Endothelial cell of umbilical vein (primary cell): ENCODE measurements at regions not wholly inside any gene's neighbourhood (a gene's known extent, or its start where the extent isn't known, plus 50 kb on each side); places are given as distances from the start of the nearest gene placed in this dataset.
"Not testable (repeated sequence)": the region's sequence is repeated elsewhere in the genome, so short reads cannot be mapped to it uniquely, and the experiment has no call there.

Source experiments
- BruUV-seq: library from RNA; stranded (reverse); fragments of 400-500 nt; replicated peaks from 2 replicates; lab custom pipeline; 2021; lab: Mats Ljungman, UMichigan
- CTCF ChIA-PET: fragments of 300-600, 350-600 bp; sonication (Branson Sonifier 250); formaldehyde crosslinking; loops from one replicate; lab custom pipeline; 2021; ENCODE audit warnings: antibody characterized with exemption, inconsistent platforms; lab: Charles Lee
- POLR2A ChIA-PET: fragments of 300-600, 350-600 bp; sonication (Branson Sonifier 250); formaldehyde crosslinking; loops from one replicate; lab custom pipeline; 2021; ENCODE audit warnings: antibody characterized with exemption, inconsistent platforms; lab: Charles Lee
- DNase-seq: peaks from one replicate; pipeline ENCODE4 v3.0.0-alpha.2; 2011; ENCODE audit warnings: low read depth, low spot score
- FAIRE-seq: peaks from 2 replicates; lab custom pipeline; 2011; peaks lifted over from hg19 to GRCh38; lab: Jason Lieb, UNC
- H2AFZ ChIP-seq: 2 replicates; pipeline ENCODE4 v1.6.0; 2012; ENCODE audit warnings: low read depth, low read length, control low read depth, inconsistent platforms
- H3K27ac ChIP-seq: 2 replicates; pipeline ENCODE4 v1.5.1; 2011; ENCODE audit warnings: low read depth, mild to moderate bottlenecking, control low read depth, low read length, moderate library complexity; ENCODE audit not compliant: insufficient read depth
- H3K27me3 ChIP-seq, 2 experiments: 2 replicates each; pipeline versions ENCODE4 v1.6.0 to v1.6.1; 2011; ENCODE audit warnings: low read length in 2 of 2, mixed read lengths in 1 of 2; ENCODE audit not compliant: control insufficient read depth in 2 of 2, insufficient read depth in 2 of 2
- H3K36me3 ChIP-seq, 2 experiments: 2 replicates in 1 of 2; 3 replicates in 1 of 2; pipeline ENCODE4 v1.5.1; 2011; ENCODE audit warnings: low read length in 2 of 2, mild to moderate bottlenecking in 1 of 2, moderate library complexity in 1 of 2; ENCODE audit not compliant: control insufficient read depth in 2 of 2, insufficient read depth in 2 of 2; ENCODE audit errors: extremely low read depth in 1 of 2
- H3K4me1 ChIP-seq: 3 replicates; pipeline ENCODE4 v1.5.1; 2011; ENCODE audit warnings: mild to moderate bottlenecking, low read length; ENCODE audit not compliant: control insufficient read depth, insufficient read depth; ENCODE audit errors: extremely low read depth
- H3K4me2 ChIP-seq: 2 replicates; pipeline ENCODE4 v1.6.1; 2011; ENCODE audit warnings: low read length, control low read depth, mixed read lengths; ENCODE audit not compliant: insufficient read depth
- H3K4me3 ChIP-seq, 3 experiments: fragments of 200-600 bp in 1 of 3; sonication (generic), shearing (Covaris generic) in 1 of 3; replicated peaks in 1 of 3; 2 replicates each; pipeline ENCODE4 v1.5.1; 2011 to 2016; ENCODE audit warnings: control low read depth in 3 of 3, low read length in 3 of 3, mild to moderate bottlenecking in 2 of 3, inconsistent platforms in 1 of 3, low read depth in 1 of 3, moderate library complexity in 1 of 3; ENCODE audit not compliant: insufficient read depth in 1 of 3
- H3K79me2 ChIP-seq: 2 replicates; pipeline ENCODE4 v1.6.0; 2012; ENCODE audit warnings: low read length, inconsistent platforms; ENCODE audit not compliant: control insufficient read depth, insufficient read depth
- H3K9ac ChIP-seq: replicated peaks from 2 replicates; pipeline ENCODE3; 2011; ENCODE audit warnings: low read length, control low read depth; ENCODE audit not compliant: insufficient read depth; ENCODE audit errors: extremely low read depth
- H3K9me1 ChIP-seq: replicated peaks from 3 replicates; pipeline ENCODE4 v1.6.0; 2011; ENCODE audit warnings: mild to moderate bottlenecking, low read length; ENCODE audit not compliant: control insufficient read depth, insufficient read depth; ENCODE audit errors: extremely low read depth
- H3K9me3 ChIP-seq: replicated peaks from 2 replicates; pipeline ENCODE4 v1.5.1; 2012; ENCODE audit warnings: low read length, inconsistent platforms; ENCODE audit not compliant: control insufficient read depth, insufficient read depth
- H4K20me1 ChIP-seq: replicated peaks from 2 replicates; pipeline ENCODE3; 2011; ENCODE audit warnings: mild to moderate bottlenecking, low read length; ENCODE audit not compliant: control insufficient read depth, insufficient read depth; ENCODE audit errors: extremely low read depth
- EZH2 ChIP-seq: IDR thresholded peaks from 2 replicates; pipeline ENCODE4 v1.6.1; 2012; ENCODE audit warnings: borderline replicate concordance, low read depth, mild to moderate bottlenecking, moderate library complexity, low read length, inconsistent platforms; ENCODE audit not compliant: severe bottlenecking
- FOS ChIP-seq: IDR thresholded peaks from 2 replicates; pipeline ENCODE4 v1.6.1; 2011; ENCODE audit warnings: mild to moderate bottlenecking, low read length, moderate library complexity, borderline replicate concordance; ENCODE audit not compliant: insufficient read depth
- GATA2 ChIP-seq: IDR thresholded peaks from 2 replicates; pipeline ENCODE4 v1.7.0; 2011; ENCODE audit warnings: low read depth, mild to moderate bottlenecking, moderate library complexity, mixed read lengths, low read length; ENCODE audit not compliant: insufficient read length, insufficient read depth
- JUN ChIP-seq: IDR thresholded peaks from 2 replicates; pipeline ENCODE4 v1.6.1; 2011; ENCODE audit warnings: borderline replicate concordance, low read depth; ENCODE audit not compliant: insufficient read length, insufficient read depth
- MYC ChIP-seq: IDR thresholded peaks from one replicate; pipeline ENCODE4 v1.6.1; 2011; ENCODE audit warnings: mild to moderate bottlenecking, low read depth, low read length
- POLR2A ChIP-seq: IDR thresholded peaks from 2 replicates; pipeline ENCODE4 v1.6.1; 2012; ENCODE audit warnings: low read depth, mild to moderate bottlenecking, control low read depth, low read length
- POLR2AphosphoS5 ChIP-seq: IDR thresholded peaks from 2 replicates; pipeline ENCODE4 v1.6.1; 2012; ENCODE audit warnings: low read depth, mild to moderate bottlenecking, control low read depth, low read length, moderate library complexity; ENCODE audit not compliant: insufficient read depth
- dilution Hi-C: fragments of 300-500 bp; cut with MboI; formaldehyde crosslinking; loops from one replicate; pipeline ENCODE4 v1.15.0; 2019; ENCODE audit warnings: low sequenced_read_pairs; ENCODE audit not compliant: extremely low pct_ligation_motif_present
- intact Hi-C: fragments of 100-400 bp; cut with micrococcal nuclease; formaldehyde crosslinking; loops from one replicate; pipeline ENCODE4 v1.10.0; 2022
- TF ChIP-seq, protein P1 (sequence below), 2 donors: IDR thresholded peaks; 1 replicate in 1 of 2; 2 replicates in 1 of 2; pipeline ENCODE4 v1.5.1; 2011; ENCODE audit warnings: low read length in 2 of 2, mild to moderate bottlenecking in 2 of 2, moderate library complexity in 2 of 2, control low read depth in 1 of 2, inconsistent platforms in 1 of 2, low read depth in 1 of 2; ENCODE audit not compliant: insufficient read depth in 1 of 2; ENCODE audit errors: extremely low read depth in 1 of 2
- TF ChIP-seq, protein P2 (sequence below): IDR thresholded peaks from 2 replicates; pipeline ENCODE4 v1.6.1; 2011; ENCODE audit not compliant: insufficient read depth, insufficient read length

GRCh38 chr4:69408451-69408850 is 87.3 kb downstream of the UGT2B4 start:
- Histone ChIP-seq H3K27ac (no peak overlapping the region), H3K4me1 (no peaks in the 10 kb centered on the region), H3K36me3 (no peaks in the 10 kb centered on the region), H3K9me1 (no peaks in the 10 kb centered on the region), H3K79me2 (no peaks in the 10 kb centered on the region), H3K9me3 (no peaks in the 10 kb centered on the region), H3K4me3 (no peak overlapping the region), H4K20me1 (no peaks in the 10 kb centered on the region), H3K4me2 (no peak overlapping the region), H2AFZ (no peak overlapping the region), H3K27me3 (no peaks in the 10 kb centered on the region), H3K9ac (no peak overlapping the region)
- intact Hi-C loops (no loop called here), dilution Hi-C loops (no loop called here)
- no TSS peak for BruUV-seq
- FAIRE-seq (no peak), DNase-seq (no peak)
- CTCF ChIA-PET: no interaction called here
- TF ChIP-seq, protein P1, sequence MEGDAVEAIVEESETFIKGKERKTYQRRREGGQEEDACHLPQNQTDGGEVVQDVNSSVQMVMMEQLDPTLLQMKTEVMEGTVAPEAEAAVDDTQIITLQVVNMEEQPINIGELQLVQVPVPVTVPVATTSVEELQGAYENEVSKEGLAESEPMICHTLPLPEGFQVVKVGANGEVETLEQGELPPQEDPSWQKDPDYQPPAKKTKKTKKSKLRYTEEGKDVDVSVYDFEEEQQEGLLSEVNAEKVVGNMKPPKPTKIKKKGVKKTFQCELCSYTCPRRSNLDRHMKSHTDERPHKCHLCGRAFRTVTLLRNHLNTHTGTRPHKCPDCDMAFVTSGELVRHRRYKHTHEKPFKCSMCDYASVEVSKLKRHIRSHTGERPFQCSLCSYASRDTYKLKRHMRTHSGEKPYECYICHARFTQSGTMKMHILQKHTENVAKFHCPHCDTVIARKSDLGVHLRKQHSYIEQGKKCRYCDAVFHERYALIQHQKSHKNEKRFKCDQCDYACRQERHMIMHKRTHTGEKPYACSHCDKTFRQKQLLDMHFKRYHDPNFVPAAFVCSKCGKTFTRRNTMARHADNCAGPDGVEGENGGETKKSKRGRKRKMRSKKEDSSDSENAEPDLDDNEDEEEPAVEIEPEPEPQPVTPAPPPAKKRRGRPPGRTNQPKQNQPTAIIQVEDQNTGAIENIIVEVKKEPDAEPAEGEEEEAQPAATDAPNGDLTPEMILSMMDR (IDR thresholded peaks at IDR 0.05; ENCODE audit: extremely low read depth in 1 of 2, insufficient read depth in 1 of 2, low read depth in 1 of 2, low read length in 2 of 2): no peak
- TF ChIP-seq MYC (no peak), POLR2A (no peak), JUN (no peak), GATA2 (no peak), EZH2 (no peak), POLR2AphosphoS5 (no peak), FOS (no peak)
- TF ChIP-seq, protein P2, sequence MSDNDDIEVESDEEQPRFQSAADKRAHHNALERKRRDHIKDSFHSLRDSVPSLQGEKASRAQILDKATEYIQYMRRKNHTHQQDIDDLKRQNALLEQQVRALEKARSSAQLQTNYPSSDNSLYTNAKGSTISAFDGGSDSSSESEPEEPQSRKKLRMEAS: no peak
- POLR2A ChIA-PET: no interaction called here

DNA sequence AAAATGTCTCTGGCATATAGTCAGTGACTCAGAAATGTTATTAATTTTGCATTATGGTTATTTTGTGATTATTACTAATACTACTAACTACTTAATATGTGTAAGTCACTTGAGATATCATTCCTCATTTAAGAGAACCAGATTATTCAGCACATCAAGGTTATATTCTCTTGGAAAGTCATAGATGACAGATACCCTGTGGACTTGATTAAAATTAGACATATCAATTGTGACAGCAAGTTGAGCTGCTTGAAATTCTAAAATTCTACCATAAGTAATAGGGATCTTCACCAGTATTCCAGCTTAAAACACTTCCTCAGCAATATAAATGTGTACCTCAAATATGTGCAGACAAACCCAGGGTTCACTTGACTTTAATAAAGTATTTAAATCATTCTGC is 83.7 kb downstream of the UGT2B4 start:
- CTCF ChIA-PET, H3K9me3 ChIP-seq, H3K36me3 ChIP-seq, intact Hi-C loops, POLR2A ChIA-PET, BruUV-seq, H3K27ac ChIP-seq, H3K79me2 ChIP-seq, FAIRE-seq, dilution Hi-C loops, H3K9me1 ChIP-seq, H3K4me3 ChIP-seq, H3K9ac ChIP-seq, H3K4me2 ChIP-seq, H3K4me1 ChIP-seq, H4K20me1 ChIP-seq, DNase-seq, H2AFZ ChIP-seq, H3K27me3 ChIP-seq: not testable (repeated sequence)

GRCh38 chr4:69424722-69425121 is 71.0 kb downstream of the UGT2B4 start:
- H3K4me1 ChIP-seq, H2AFZ ChIP-seq, intact Hi-C loops, H3K4me2 ChIP-seq, H3K4me3 ChIP-seq, H4K20me1 ChIP-seq, CTCF ChIA-PET, H3K27ac ChIP-seq, H3K36me3 ChIP-seq, FAIRE-seq, H3K9me3 ChIP-seq, H3K27me3 ChIP-seq, dilution Hi-C loops, H3K9ac ChIP-seq, H3K9me1 ChIP-seq, DNase-seq, BruUV-seq, POLR2A ChIA-PET, H3K79me2 ChIP-seq: not testable (repeated sequence)
